ENCODE measurements at regions not wholly inside any gene's neighbourhood (a gene's known extent, or its start where the extent isn't known, plus 50 kb on each side); places are given as distances from the start of the nearest gene placed in this dataset.

DNA sequence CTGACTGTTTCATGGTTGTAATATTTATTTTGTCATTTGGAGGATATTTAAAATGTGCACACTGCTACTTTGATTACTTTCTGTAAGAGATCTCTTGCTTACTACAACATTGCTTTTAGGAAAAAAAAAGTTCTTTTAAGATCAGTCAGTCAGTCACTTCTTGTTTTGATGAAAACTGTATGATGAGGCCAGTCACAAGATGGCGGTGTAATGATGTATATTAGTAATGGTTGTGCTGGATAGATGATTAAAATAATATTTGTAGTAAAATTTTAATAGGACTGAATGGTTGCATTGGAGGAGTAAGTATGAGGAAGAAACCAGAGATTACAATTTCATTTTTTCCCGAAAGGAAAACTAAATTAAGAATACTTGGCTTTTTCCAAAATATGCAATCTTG, 2411.1 kb downstream of the PCDH9 start:
- TF ChIP-seq, protein P1, sequence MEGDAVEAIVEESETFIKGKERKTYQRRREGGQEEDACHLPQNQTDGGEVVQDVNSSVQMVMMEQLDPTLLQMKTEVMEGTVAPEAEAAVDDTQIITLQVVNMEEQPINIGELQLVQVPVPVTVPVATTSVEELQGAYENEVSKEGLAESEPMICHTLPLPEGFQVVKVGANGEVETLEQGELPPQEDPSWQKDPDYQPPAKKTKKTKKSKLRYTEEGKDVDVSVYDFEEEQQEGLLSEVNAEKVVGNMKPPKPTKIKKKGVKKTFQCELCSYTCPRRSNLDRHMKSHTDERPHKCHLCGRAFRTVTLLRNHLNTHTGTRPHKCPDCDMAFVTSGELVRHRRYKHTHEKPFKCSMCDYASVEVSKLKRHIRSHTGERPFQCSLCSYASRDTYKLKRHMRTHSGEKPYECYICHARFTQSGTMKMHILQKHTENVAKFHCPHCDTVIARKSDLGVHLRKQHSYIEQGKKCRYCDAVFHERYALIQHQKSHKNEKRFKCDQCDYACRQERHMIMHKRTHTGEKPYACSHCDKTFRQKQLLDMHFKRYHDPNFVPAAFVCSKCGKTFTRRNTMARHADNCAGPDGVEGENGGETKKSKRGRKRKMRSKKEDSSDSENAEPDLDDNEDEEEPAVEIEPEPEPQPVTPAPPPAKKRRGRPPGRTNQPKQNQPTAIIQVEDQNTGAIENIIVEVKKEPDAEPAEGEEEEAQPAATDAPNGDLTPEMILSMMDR (IDR thresholded peaks at IDR 0.05): no peak
- no peak for TF ChIP-seq ZFX (IDR thresholded peaks at IDR 0.05; ENCODE audit: borderline replicate concordance)

Measured in 22Rv1 (cell line).